Epithelial cell of prostate (primary cell): ENCODE measurements at regions not wholly inside any gene's neighbourhood (a gene's known extent, or its start where the extent isn't known, plus 50 kb on each side); places are given as distances from the start of the nearest gene placed in this dataset.
A peak's percentile ranks its signal among the peaks of the same experiment; 100 is the strongest.
"Not testable (repeated sequence)": the region's sequence is repeated elsewhere in the genome, so short reads cannot be mapped to it uniquely, and the experiment has no call there.

ENCODE experiments used
- DNase-seq: peaks from one replicate; pipeline ENCODE4 v3.0.0-alpha.2; 2011; ENCODE audit warnings: low read depth, low spot score
- H3K27ac ChIP-seq: fragments of 450-650 bp; 2 replicates; pipeline ENCODE4 v1.5.1; 2017; ENCODE audit warnings: mild to moderate bottlenecking

DNA sequence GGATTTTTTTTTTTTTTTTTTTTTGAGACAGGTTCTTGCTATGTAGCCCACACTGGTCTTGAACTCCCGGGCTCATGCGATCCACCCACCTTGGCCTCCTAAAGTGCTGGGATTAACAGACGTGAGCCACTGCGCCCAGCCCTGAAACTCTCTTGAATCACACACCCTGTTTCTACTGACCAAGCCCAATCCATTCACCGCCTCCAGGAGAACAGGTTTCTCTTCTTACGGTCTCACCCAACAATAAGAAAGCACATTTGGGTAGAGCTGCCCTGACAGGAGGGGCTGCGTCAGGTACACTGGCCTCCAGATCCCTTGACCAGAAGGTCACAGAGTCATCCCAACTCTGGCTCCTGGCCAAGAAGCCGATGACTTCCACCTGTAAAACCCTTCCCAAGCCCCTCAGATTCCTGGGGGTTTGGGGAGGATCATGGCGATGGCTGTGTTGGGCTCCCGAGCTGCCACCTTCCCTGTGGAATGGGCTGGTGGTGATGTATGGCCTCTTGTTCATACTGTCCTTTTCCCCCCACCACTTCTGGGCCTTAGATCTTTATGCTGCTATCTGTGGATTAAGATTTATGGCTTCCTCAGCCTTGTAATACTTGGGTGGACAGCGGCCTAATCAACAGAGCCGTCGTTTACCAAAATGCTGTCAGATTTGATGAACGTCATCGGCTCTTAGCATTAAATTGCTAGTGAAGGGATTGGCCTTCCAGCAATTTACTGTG, 89.1 kb downstream of the KATNIP start:
- peak; percentile 76 for DNase-seq
- peak overlapping the region; percentile 71 for H3K27ac ChIP-seq

DNA sequence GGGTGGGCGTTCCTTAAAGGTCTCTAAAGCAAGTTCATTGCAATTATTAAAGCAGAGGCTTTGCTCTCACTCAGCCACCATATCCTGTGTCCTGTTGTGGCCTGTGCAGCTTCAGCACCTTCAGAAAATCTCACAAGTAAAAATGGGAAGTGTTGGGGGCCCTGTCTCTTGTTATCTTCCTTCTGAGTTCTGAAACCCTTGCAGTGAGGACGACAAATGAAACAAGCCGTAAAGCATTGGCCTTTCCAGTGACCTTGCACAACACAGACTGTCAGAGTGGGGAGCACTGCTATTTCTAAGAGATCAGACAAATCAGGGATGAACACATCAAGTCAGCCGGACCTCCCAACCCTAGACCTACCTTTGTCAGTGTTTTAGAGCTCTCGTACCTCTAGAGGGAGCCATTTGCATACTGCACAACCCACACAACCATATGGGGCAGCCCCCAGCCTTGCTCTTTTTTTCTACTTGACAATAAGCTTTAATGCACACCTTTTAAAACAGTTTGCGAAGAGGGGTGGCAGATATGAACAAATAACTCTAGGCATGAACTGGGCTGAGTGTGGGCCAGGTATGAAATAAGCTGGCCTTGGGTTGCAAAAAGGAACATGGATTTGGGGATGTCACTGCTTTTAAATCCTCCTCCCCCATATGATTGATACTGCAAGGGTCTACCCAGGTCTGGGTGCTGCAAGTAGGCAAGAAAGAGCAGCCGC, 89.8 kb downstream of the KATNIP start:
- H3K27ac ChIP-seq = peak overlapping the region; percentile 71
- peak; percentile 18 for DNase-seq

DNA sequence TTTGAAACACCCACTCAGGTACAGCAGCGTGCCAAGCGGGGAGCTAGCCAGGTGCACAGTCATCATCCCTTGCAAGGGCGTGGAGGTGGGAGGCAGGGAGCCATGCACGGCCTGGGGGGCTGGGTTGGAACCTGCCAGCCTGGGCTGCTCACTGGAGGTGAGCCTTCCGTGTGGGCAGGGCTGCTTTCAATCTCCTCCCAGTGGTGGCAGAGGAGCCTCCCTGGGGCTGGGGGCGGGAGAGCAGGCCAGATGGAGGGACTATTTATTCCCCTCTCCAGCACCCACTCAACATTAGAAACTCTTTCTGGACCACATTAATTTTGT, 90.3 kb downstream of the KATNIP start:
- H3K27ac ChIP-seq = peak overlapping the region; percentile 71
- DNase-seq = peak; percentile 56

DNA sequence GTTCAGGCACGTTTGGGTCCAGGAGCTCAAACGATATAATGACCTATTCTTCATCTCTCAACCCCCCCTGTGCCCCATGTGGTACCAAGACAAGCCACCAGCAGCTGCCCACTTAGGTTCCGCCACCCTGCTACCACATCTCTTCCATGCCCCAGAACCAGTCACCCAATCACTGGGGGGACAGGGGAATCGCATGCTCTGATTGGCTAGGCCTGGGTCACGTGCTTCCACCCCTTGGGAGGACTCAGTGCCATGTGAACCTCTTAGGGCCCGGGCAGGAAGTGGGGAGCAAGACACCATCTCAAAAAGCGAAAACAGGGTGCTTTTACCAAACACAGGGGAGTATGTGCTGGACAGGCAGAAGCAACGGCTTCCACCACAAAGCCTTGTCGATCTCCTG, 91.3 kb downstream of the KATNIP start:
- no peak overlapping the region for H3K27ac ChIP-seq
- no peak for DNase-seq

DNA sequence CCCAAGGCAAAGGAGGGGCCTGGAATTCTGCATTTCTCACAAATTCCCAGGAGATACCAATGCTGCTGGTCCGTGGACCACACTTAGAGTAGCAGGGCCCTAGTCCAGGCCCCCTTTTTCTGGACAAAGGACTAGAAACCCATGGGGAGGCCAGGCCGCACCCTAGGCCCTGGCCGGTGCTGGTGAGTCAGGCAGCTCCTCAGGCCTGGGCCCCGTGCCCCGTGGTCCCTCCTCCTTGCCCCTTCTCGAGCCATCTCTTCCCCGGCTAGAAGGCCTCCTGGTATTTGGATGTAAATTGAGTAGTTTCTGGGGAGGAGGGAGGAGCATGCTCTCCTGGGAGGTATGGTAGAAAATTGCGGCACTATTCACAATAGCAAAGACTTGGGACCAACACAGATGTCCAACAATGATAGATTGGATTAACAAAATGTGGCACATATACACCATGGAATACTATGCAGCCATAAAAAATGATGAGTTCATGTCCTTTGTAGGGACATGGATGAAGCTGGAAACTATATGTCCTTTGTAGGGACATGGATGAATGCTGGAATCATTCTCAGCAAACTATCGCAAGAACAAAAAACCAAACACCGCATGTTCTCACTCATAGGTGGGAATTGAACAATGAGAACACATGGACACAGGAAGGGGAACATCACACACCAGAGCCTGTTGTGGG, 91.9 kb downstream of the KATNIP start:
- H3K27ac ChIP-seq, DNase-seq: not testable (repeated sequence)

DNA sequence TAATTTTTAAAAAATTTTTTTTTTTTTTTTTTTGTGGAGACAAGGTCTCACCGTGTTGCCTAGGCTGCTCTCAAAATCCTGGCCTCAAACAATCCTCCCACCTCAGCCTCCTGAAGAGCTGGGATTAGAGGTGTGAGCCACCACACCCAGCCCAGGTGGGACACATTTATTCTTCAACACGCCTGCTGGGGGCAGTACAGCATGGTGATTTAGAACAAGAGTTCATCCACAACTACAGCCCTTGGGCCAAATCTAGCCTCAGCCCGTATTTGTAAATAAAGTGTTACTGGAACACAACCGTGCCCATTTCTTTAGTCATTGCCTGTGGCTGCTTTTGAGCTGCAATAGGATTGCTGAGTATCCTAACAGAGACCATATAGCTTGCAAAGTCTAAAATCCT, 92.8 kb downstream of the KATNIP start:
- H3K27ac ChIP-seq = no peak overlapping the region
- no peak for DNase-seq

DNA sequence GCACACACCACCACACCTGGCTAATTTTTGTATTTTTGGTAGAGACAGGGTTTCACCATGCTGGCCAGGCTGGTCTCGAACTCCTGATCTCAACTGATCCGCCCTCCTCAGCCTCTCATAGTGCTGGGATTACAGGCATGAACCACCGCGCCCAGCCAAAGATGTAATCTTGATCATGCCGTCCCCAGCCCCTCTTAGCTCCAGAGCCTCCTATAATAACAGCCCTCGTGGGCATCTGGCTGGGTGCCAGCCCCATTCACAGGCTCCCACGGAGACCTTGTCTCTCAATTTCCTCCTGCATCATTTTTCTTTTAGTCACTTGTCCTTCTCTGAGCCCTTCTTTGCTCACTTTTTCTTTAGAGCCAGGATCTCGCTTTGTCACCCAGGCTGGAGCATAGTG, 94.2 kb downstream of the KATNIP start:
- H3K27ac ChIP-seq = no peak overlapping the region
- no peak for DNase-seq

DNA sequence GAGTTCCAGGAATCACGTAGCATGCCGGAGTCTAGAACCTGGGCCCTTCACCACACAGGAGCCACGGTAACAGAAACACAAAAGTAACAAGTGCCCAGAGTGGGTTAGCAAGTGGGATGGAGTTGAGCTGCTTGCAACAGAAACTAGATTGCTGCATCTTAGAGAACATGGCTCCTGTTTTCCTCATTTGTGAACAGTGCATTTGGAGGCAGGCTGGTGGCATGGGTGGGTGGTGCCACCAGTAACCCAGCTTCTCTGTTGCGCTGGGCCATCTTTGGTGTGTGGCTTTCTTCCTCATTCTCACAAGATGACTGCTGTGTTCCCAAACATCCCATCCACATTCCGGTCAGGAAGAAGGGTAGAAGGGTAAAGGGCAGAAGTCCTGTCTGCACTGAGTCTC, 95.5 kb downstream of the KATNIP start:
- DNase-seq = no peak
- no peak overlapping the region for H3K27ac ChIP-seq

DNA sequence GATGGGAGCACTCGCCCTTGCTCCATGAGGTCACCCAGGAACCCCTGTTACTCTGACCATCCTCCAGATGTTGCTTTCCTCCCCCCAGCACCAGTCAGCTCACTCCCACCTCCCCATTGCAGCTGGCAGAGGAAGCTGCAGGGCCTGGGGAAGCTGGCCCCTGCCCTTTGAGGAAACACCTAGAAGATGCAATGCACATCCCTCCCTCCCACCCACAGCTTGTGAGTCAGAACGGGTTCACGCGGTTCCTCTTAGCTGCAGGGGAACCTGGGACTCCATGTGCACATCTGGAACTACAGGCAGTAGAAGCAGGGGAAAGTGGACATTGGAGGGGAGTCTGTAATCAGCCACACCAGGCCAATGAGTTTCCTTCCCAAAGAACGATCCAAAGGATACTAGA, 96.9 kb downstream of the KATNIP start:
- no peak for DNase-seq

DNA sequence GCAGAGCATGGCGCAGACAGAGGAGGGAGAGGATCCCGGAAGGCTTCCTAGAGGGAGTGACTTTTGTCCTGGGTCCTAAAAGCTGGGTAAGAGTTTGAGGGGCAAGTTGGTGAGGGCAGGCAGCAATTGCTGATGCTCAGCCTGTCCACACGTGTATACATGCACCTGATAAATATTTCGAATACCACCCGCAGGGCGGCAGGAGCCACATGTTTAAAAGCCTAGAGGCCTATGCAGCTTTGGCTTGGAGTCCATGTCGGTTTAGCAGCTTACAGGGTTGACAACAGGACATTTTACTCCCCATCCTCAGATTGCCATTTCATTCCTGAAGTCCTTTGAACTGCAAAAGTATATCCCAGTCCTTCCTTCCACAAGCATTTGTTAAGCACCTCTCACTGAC, 99.1 kb downstream of the KATNIP start:
- H3K27ac ChIP-seq = peak overlapping the region; percentile 62
- no peak for DNase-seq

More for the DNA sequence above, 96.9 kb downstream of the KATNIP start:
- H3K27ac ChIP-seq = no peak overlapping the region

DNA sequence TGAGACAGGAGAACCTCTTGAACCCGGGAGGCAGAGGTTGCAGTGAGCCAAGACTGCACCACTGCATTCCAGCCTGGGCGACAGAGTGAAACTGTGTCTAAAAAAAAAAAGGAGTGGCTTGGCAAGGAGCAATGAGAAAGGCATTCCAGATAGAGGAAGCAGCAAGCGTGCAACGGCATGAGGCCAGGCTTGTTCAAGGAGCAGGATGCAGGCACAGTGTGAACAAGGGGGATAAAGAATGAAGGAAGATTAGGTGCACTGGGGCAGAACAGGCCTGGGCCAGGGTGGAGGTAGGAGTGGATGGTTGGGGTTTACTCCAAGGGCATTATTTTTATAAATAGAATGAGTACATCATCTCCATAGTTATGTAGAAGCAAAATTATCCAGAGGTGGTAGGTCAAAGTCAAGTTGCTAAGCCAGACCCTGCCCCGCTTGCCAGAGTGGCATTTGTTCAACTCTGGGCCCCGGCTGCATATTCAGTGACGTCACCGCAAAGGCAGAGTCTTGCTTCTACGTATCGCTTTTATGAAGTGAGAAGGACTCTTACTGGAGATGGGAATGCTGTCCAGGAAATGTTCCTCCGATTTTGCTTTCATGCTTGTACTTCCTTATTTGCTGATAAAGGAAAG, 100.2 kb downstream of the KATNIP start:
- peak; percentile 18 for DNase-seq
- peak overlapping the region; percentile 62 for H3K27ac ChIP-seq

DNA sequence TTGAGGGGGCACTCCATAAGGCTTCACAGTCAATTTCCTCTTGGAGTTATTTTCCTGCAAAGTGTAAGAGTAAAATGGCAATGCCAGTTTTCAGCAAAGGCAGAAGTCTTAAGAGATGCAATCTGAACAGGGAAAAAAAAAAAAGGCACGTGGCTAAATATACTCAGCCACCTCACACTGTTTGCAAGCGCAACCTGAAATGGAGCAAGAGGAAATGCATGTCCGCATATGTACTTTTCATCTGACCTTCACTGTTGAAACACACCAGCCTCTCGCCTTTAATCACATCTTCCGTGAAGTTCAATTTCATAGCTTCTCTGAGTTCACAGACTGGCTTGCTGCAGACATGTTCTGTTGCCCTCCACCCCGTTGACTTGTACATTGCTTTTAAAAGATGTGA, 101.4 kb downstream of the KATNIP start:
- DNase-seq = no peak
- no peak overlapping the region for H3K27ac ChIP-seq

DNA sequence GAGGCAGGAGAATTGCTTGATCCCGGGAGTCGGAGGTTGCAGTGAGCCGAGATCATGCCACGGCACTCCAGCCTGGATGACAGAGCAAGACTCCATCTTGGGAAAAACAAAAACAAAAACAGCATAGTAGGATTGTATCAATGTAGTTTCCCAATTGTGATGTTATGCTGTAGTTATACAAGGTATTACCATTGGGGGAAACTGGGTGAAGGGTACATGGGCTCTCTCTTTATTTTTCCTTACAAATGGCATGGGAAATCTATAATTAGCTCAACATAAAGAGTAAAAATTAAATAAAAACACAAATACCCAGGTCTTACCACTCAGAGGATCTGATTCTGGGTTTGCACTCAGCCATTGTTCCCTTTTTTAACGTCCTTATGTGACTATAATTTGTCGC, 107.9 kb downstream of the KATNIP start:
- no peak overlapping the region for H3K27ac ChIP-seq
- no peak for DNase-seq

DNA sequence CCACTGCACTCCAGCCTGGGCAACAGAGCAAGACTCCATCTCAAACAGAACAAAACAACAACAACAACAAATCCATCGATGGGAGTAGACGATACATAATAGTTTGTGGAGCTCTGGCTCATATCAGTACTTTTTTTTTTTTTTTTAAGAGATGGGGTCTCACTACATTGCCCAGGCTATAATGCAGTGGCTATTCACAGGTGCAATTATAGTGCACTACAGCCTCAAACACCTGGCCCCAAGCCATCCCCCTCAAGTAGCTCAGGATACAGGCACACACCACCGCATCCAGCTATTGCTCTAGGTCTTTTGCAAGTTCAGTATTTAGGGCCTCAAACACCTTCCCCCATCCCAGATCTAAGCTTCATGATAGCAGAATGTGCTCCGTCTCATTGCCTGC, 110.6 kb downstream of the KATNIP start:
- no peak overlapping the region for H3K27ac ChIP-seq
- DNase-seq = no peak

DNA sequence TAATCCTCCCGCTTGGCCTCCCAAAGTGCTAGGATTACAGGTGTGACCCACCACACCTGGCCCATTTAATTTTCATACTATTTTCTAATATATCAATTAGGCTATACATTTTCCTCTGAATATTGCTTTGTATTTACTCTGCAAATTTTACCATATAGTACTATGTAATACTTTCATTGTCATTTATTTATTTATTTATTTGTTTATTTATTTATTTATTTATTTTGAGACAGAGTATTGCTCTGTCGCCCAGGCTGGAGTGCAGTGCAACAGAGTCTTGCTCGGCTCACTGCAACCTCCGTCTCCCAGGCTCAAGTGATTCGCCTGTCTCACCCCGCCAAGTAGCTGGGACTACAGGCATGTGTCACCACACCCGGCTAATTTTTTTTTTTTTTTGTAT, 113.3 kb downstream of the KATNIP start:
- DNase-seq, H3K27ac ChIP-seq: not testable (repeated sequence)

DNA sequence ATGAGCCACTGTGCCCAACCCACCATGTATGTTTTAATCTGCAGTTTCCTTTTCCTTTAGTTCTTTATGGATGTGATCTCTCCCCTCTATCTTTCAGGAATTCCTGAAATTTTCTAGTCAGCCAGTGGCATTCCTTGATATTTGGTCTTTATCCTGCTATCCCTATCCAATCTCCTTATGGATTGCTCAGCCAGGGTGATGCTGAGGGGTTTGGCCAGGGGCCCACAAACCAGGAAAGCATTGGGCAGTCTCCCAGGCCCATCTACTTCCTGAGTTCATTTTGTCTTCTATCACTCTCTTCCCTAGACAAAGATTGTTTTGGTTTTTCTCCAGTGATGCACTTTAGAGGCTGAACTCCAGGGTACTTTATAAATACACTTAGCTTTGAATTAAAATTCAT, 115.9 kb downstream of the KATNIP start:
- no peak overlapping the region for H3K27ac ChIP-seq
- no peak for DNase-seq

DNA sequence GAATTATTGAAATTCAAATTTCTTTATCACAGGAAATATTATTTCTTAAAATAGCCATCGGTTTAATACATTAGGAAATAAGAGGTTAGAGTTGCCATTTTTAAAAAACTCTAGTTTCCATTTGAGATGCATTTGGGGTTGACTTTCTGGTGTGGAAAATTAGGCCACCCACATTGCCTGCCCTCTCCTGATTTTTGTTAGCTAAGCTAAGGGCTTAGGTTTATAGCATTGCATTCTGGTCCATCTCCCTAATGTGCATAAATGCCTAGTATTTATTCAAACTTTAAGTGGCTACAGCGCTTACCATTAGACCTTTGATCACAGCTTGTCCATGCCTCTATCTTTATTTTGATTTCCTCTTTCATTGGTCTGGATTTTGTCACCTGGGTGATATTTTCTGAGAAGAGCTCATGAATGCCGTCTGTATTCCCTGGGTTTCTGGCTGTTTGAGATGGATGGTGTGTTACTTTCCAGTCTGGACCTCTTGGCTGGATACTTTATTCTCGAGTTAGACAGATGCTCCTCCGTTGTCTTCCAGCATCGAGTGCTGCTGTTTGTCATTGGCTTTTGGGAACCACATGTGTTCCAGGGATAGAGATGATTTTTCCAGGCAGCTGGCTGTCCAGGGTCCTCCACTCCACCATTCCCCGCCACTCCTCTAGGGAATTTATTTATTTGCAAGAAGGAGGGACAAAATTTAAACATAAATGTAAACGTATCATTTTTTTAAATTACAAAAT, 120.3 kb downstream of the KATNIP start:
- no peak overlapping the region for H3K27ac ChIP-seq
- no peak for DNase-seq

DNA sequence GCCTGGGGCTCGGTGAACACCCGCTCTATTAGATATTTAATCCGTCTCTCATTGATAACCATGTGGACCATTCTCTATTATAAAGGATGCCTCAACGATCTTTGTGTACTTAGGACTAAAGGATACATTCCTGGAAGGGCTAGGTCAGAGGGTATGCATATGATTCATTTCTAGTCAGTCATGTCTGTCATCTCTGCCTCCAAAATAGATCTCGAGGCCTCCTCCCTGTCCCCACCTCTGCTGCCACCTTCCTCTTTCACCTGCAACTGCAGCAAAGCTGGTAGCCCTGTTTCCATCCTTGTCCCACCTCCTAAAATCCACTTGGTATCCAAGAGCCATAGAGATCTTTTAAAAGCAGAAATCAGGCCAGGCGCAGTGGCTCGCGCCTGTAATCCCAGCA, 121.5 kb downstream of the KATNIP start:
- H3K27ac ChIP-seq = no peak overlapping the region
- DNase-seq = no peak

DNA sequence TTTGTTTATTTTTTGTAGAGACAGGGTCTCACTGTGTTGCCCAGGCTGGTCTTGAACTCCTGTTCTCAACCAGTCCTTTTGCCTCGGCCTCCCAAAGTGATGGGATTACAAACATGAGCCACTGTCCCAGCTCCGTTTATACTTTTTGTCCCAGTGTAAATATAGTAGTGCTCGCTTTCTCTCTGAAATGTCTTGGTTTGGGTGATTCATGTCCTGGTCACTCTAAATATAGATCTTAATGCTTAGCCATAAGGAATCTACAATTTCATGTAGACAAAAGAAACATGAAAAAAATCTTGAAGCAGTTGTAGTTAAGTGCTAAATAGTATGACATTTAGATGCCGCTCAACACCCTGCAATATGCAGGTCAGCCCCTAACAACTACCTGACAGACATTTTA, 126.9 kb downstream of the KATNIP start:
- H3K27ac ChIP-seq = no peak overlapping the region

DNA sequence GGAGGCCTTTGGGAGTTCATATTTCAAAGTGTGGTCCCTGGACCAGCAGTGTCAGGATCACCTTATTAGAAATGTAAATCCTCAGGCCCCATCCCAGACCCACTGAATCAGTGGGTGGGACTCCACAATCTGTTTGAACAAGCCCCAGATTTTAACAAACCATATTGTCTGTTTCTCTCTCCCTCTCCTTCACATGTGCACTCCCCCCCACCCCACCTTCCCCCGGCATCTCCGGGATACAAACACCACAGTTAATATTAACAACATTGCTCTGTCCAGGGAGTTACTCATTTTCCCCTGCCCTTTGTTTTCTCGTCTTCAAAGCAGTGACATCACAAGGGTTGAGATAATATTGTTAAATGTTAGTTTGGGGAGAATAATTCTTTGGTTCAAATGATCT, 127.3 kb downstream of the KATNIP start:
- no peak overlapping the region for H3K27ac ChIP-seq
- no peak for DNase-seq

More for the DNA sequence above, 126.9 kb downstream of the KATNIP start:
- no peak for DNase-seq
